HL-60 (cell line): ENCODE measurements at regions not wholly inside any gene's neighbourhood (a gene's known extent, or its start where the extent isn't known, plus 50 kb on each side); places are given as distances from the start of the nearest gene placed in this dataset.

ENCODE experiments used
- CTCF ChIP-seq: IDR thresholded peaks from one replicate; pipeline ENCODE4 v1.5.1; 2011; ENCODE audit warnings: low read length, control low read depth, inconsistent platforms; ENCODE audit not compliant: insufficient read depth
- POLR2AphosphoS5 ChIP-seq: IDR thresholded peaks from 2 replicates; pipeline ENCODE4 v1.6.1; 2012; ENCODE audit warnings: low read depth

- TF ChIP-seq CTCF (no peak), POLR2AphosphoS5 (no peak)
These were observed 315.4 kb downstream of the ETAA1 start for GRCh38 chr2:67712484-67712883.
